ENCODE measurements at regions not wholly inside any gene's neighbourhood (a gene's known extent, or its start where the extent isn't known, plus 50 kb on each side); places are given as distances from the start of the nearest gene placed in this dataset.

GRCh38 chr18:59758106-59758505 lies 60.9 kb upstream of the CCBE1 start:
- no peak for TF ChIP-seq CTCF (IDR thresholded peaks at IDR 0.05)
- TF ChIP-seq EZH2 (IDR thresholded peaks at IDR 0.05; ENCODE audit: borderline replicate concordance, insufficient read depth, low read depth, low read length, poor library complexity, severe bottlenecking) = no peak
